ENCODE measurements at regions not wholly inside any gene's neighbourhood (a gene's known extent, or its start where the extent isn't known, plus 50 kb on each side); places are given as distances from the start of the nearest gene placed in this dataset.
"Not testable (repeated sequence)": the region's sequence is repeated elsewhere in the genome, so short reads cannot be mapped to it uniquely, and the experiment has no call there.

DNA sequence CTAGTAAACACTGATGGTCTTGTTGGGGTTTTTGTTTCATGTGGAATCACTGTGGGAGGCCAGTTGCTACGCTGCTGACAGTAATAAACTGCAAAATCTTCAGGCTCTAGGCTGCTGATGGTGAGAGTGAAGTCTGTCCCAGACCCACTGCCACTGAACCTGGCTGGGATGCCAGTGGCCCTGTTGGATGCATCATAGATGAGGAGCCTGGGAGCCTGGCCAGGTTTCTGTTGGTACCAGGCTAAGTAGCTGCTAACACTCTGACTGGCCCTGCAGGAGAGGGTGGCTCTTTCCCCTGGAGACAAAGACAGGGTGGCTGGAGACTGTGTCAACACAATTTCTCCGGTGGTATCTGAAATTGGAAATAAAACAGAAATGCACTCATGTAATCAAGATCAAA, 335.6 kb downstream of the RPIA start:
- POLR2A ChIA-PET (ENCODE audit: unreplicated experiment); H3K9me2 ChIP-seq (replicated peaks; ENCODE audit: low read length); H3K36me3 ChIP-seq (ENCODE audit: low read depth, low read length); H3K27me3 ChIP-seq (ENCODE audit: low read length); H3K79me2 ChIP-seq (ENCODE audit: low read length); H3F3A ChIP-seq (ENCODE audit: low read length, unreplicated experiment); H3K4me2 ChIP-seq (ENCODE audit: low read length); H3K9ac ChIP-seq (ENCODE audit: low read length); intact Hi-C loops (cut with micrococcal nuclease); H2AFZ ChIP-seq (ENCODE audit: low read length); H3K9me3 ChIP-seq (ENCODE audit: low read length); CTCF ChIA-PET; BruUV-seq (replicated peaks); H4K20me1 ChIP-seq (ENCODE audit: low read length); H3K4me3 ChIP-seq (ENCODE audit: low read length); H3K27ac ChIP-seq (ENCODE audit: low read length); ATAC-seq; DNase-seq; H3K4me1 ChIP-seq (ENCODE audit: insufficient read depth, low read length): not testable (repeated sequence)

GRCh38 chr2:89027536-89027935, 336.1 kb downstream of the RPIA start:
- POLR2A ChIA-PET (ENCODE audit: unreplicated experiment); H3K79me2 ChIP-seq (ENCODE audit: low read length); H2AFZ ChIP-seq (ENCODE audit: low read length); H3K36me3 ChIP-seq (ENCODE audit: low read depth, low read length); BruUV-seq (replicated peaks); H3K9me2 ChIP-seq (replicated peaks; ENCODE audit: low read length); intact Hi-C loops (cut with micrococcal nuclease); CTCF ChIA-PET; H3K4me3 ChIP-seq (ENCODE audit: low read length); ATAC-seq; H3F3A ChIP-seq (ENCODE audit: low read length, unreplicated experiment); H3K9ac ChIP-seq (ENCODE audit: low read length); H3K4me1 ChIP-seq (ENCODE audit: insufficient read depth, low read length); H3K27ac ChIP-seq (ENCODE audit: low read length); H3K4me2 ChIP-seq (ENCODE audit: low read length); DNase-seq; H3K9me3 ChIP-seq (ENCODE audit: low read length); H4K20me1 ChIP-seq (ENCODE audit: low read length); H3K27me3 ChIP-seq (ENCODE audit: low read length): not testable (repeated sequence)

- H3K4me2 ChIP-seq (ENCODE audit: low read length); ATAC-seq; H3K79me2 ChIP-seq (ENCODE audit: low read length); H3K4me3 ChIP-seq (ENCODE audit: low read length); H3K9ac ChIP-seq (ENCODE audit: low read length); H3K36me3 ChIP-seq (ENCODE audit: low read depth, low read length); H3K9me2 ChIP-seq (replicated peaks; ENCODE audit: low read length); H3F3A ChIP-seq (ENCODE audit: low read length, unreplicated experiment); H3K27ac ChIP-seq (ENCODE audit: low read length); H2AFZ ChIP-seq (ENCODE audit: low read length); H3K9me3 ChIP-seq (ENCODE audit: low read length); DNase-seq; intact Hi-C loops (cut with micrococcal nuclease); BruUV-seq (replicated peaks); POLR2A ChIA-PET (ENCODE audit: unreplicated experiment); H3K4me1 ChIP-seq (ENCODE audit: insufficient read depth, low read length); H4K20me1 ChIP-seq (ENCODE audit: low read length); CTCF ChIA-PET; H3K27me3 ChIP-seq (ENCODE audit: low read length): not testable (repeated sequence)
Measured at GRCh38 chr2:89029257-89029656, 337.8 kb downstream of the RPIA start.

- H3K9ac ChIP-seq (ENCODE audit: low read length); H3K79me2 ChIP-seq (ENCODE audit: low read length); CTCF ChIA-PET; H3K9me3 ChIP-seq (ENCODE audit: low read length); H2AFZ ChIP-seq (ENCODE audit: low read length); H4K20me1 ChIP-seq (ENCODE audit: low read length); H3F3A ChIP-seq (ENCODE audit: low read length, unreplicated experiment); POLR2A ChIA-PET (ENCODE audit: unreplicated experiment); intact Hi-C loops (cut with micrococcal nuclease); H3K4me3 ChIP-seq (ENCODE audit: low read length); H3K36me3 ChIP-seq (ENCODE audit: low read depth, low read length); H3K9me2 ChIP-seq (replicated peaks; ENCODE audit: low read length); H3K4me1 ChIP-seq (ENCODE audit: insufficient read depth, low read length); H3K27me3 ChIP-seq (ENCODE audit: low read length); H3K27ac ChIP-seq (ENCODE audit: low read length); H3K4me2 ChIP-seq (ENCODE audit: low read length); BruUV-seq (replicated peaks): not testable (repeated sequence)
- ATAC-seq (peak; percentile 94), DNase-seq (peak; percentile 59)
- TF ChIP-seq, protein P1, sequence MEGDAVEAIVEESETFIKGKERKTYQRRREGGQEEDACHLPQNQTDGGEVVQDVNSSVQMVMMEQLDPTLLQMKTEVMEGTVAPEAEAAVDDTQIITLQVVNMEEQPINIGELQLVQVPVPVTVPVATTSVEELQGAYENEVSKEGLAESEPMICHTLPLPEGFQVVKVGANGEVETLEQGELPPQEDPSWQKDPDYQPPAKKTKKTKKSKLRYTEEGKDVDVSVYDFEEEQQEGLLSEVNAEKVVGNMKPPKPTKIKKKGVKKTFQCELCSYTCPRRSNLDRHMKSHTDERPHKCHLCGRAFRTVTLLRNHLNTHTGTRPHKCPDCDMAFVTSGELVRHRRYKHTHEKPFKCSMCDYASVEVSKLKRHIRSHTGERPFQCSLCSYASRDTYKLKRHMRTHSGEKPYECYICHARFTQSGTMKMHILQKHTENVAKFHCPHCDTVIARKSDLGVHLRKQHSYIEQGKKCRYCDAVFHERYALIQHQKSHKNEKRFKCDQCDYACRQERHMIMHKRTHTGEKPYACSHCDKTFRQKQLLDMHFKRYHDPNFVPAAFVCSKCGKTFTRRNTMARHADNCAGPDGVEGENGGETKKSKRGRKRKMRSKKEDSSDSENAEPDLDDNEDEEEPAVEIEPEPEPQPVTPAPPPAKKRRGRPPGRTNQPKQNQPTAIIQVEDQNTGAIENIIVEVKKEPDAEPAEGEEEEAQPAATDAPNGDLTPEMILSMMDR (conservative IDR thresholded peaks at IDR 0.05; ENCODE audit: low read depth, low read length) = peak; percentile 57
Measured at GRCh38 chr2:89048138-89049066, 356.9 kb downstream of the RPIA start.

GRCh38 chr2:89058616-89059015, 367.1 kb downstream of the RPIA start:
- H3F3A ChIP-seq (ENCODE audit: low read length, unreplicated experiment); H2AFZ ChIP-seq (ENCODE audit: low read length); H3K4me3 ChIP-seq (ENCODE audit: low read length); H3K27me3 ChIP-seq (ENCODE audit: low read length); CTCF ChIA-PET; H3K4me2 ChIP-seq (ENCODE audit: low read length); H3K9me2 ChIP-seq (replicated peaks; ENCODE audit: low read length); H3K4me1 ChIP-seq (ENCODE audit: insufficient read depth, low read length); ATAC-seq; BruUV-seq (replicated peaks); H4K20me1 ChIP-seq (ENCODE audit: low read length); POLR2A ChIA-PET (ENCODE audit: unreplicated experiment); H3K36me3 ChIP-seq (ENCODE audit: low read depth, low read length); H3K79me2 ChIP-seq (ENCODE audit: low read length); H3K27ac ChIP-seq (ENCODE audit: low read length); H3K9ac ChIP-seq (ENCODE audit: low read length); intact Hi-C loops (cut with micrococcal nuclease); DNase-seq; H3K9me3 ChIP-seq (ENCODE audit: low read length): not testable (repeated sequence)

GRCh38 chr2:89061174-89061573, 369.7 kb downstream of the RPIA start:
- H3K36me3 ChIP-seq (ENCODE audit: low read depth, low read length); H3K4me1 ChIP-seq (ENCODE audit: insufficient read depth, low read length); POLR2A ChIA-PET (ENCODE audit: unreplicated experiment); H3K9ac ChIP-seq (ENCODE audit: low read length); H2AFZ ChIP-seq (ENCODE audit: low read length); H3K9me3 ChIP-seq (ENCODE audit: low read length); H3K27me3 ChIP-seq (ENCODE audit: low read length); H3K4me2 ChIP-seq (ENCODE audit: low read length); BruUV-seq (replicated peaks); H3F3A ChIP-seq (ENCODE audit: low read length, unreplicated experiment); H3K9me2 ChIP-seq (replicated peaks; ENCODE audit: low read length); intact Hi-C loops (cut with micrococcal nuclease); H3K27ac ChIP-seq (ENCODE audit: low read length); CTCF ChIA-PET; ATAC-seq; DNase-seq; H3K4me3 ChIP-seq (ENCODE audit: low read length); H3K79me2 ChIP-seq (ENCODE audit: low read length); H4K20me1 ChIP-seq (ENCODE audit: low read length): not testable (repeated sequence)
